DND-41 (cell line): ENCODE measurements at regions not wholly inside any gene's neighbourhood (a gene's known extent, or its start where the extent isn't known, plus 50 kb on each side); places are given as distances from the start of the nearest gene placed in this dataset.

Experiments
- EZH2 ChIP-seq: IDR thresholded peaks from 3 replicates; pipeline ENCODE4 v1.6.1; 2012; ENCODE audit warnings: borderline replicate concordance, low read depth, mild to moderate bottlenecking, moderate library complexity, low read length, inconsistent platforms; ENCODE audit not compliant: severe bottlenecking
- TF ChIP-seq, protein P1 (sequence below): IDR thresholded peaks from 2 replicates; pipeline ENCODE4 v1.5.1; 2012; ENCODE audit warnings: borderline replicate concordance, low read length, moderate library complexity, mild to moderate bottlenecking; ENCODE audit not compliant: poor library complexity, severe bottlenecking; ENCODE audit errors: extremely low read depth

- TF ChIP-seq, protein P1, sequence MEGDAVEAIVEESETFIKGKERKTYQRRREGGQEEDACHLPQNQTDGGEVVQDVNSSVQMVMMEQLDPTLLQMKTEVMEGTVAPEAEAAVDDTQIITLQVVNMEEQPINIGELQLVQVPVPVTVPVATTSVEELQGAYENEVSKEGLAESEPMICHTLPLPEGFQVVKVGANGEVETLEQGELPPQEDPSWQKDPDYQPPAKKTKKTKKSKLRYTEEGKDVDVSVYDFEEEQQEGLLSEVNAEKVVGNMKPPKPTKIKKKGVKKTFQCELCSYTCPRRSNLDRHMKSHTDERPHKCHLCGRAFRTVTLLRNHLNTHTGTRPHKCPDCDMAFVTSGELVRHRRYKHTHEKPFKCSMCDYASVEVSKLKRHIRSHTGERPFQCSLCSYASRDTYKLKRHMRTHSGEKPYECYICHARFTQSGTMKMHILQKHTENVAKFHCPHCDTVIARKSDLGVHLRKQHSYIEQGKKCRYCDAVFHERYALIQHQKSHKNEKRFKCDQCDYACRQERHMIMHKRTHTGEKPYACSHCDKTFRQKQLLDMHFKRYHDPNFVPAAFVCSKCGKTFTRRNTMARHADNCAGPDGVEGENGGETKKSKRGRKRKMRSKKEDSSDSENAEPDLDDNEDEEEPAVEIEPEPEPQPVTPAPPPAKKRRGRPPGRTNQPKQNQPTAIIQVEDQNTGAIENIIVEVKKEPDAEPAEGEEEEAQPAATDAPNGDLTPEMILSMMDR = no peak
- TF ChIP-seq EZH2 = no peak
These were observed 1182.0 kb downstream of the MAT2B start for GRCh38 chr5:164687391-164687790.
